Upper lobe of left lung (tissue), 4 donors: ENCODE measurements at regions not wholly inside any gene's neighbourhood (a gene's known extent, or its start where the extent isn't known, plus 50 kb on each side); places are given as distances from the start of the nearest gene placed in this dataset.

Experiments used
- EP300 ChIP-seq, 4 donors: sonication (generic); formaldehyde crosslinking; IDR thresholded peaks; one replicate each; pipeline ENCODE4 v1.5.1; 2017; ENCODE audit warnings: antibody characterized with exemption in 4 of 4, control low read depth in 2 of 4
- POLR2AphosphoS5 ChIP-seq, 2 donors: sonication (generic); formaldehyde crosslinking; IDR thresholded peaks; one replicate each; pipeline ENCODE4 v1.5.1; 2017; ENCODE audit warnings: antibody characterized with exemption in 2 of 2
- TF ChIP-seq, protein P1 (sequence below), 6 experiments: fragments of 450-650 bp in 4 of 6; fragments of 200-600 bp in 2 of 6; sonication (generic) in 2 of 6; IDR thresholded peaks; one replicate each; pipeline ENCODE4 v1.5.1; 2016 to 2019; ENCODE audit warnings: antibody characterized with exemption in 6 of 6

GRCh38 chr20:50388733-50389437 is 121.3 kb upstream of the PTPN1 start:
- no peak for TF ChIP-seq POLR2AphosphoS5 (IDR thresholded peaks at IDR 0.05)
- TF ChIP-seq, protein P1, sequence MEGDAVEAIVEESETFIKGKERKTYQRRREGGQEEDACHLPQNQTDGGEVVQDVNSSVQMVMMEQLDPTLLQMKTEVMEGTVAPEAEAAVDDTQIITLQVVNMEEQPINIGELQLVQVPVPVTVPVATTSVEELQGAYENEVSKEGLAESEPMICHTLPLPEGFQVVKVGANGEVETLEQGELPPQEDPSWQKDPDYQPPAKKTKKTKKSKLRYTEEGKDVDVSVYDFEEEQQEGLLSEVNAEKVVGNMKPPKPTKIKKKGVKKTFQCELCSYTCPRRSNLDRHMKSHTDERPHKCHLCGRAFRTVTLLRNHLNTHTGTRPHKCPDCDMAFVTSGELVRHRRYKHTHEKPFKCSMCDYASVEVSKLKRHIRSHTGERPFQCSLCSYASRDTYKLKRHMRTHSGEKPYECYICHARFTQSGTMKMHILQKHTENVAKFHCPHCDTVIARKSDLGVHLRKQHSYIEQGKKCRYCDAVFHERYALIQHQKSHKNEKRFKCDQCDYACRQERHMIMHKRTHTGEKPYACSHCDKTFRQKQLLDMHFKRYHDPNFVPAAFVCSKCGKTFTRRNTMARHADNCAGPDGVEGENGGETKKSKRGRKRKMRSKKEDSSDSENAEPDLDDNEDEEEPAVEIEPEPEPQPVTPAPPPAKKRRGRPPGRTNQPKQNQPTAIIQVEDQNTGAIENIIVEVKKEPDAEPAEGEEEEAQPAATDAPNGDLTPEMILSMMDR (IDR thresholded peaks at IDR 0.05), result no peak
- no peak for TF ChIP-seq EP300 (IDR thresholded peaks at IDR 0.05)
